Activated gamma-delta T cell treated with anti-CD3 and anti-CD28 coated beads, Interleukin-2, amount 50 U/mL, for 16 hours (primary cell): ENCODE measurements at regions not wholly inside any gene's neighbourhood (a gene's known extent, or its start where the extent isn't known, plus 50 kb on each side); places are given as distances from the start of the nearest gene placed in this dataset.

Experiments used
- DNase-seq: peaks from one replicate; pipeline ENCODE4 v3.0.0-alpha.2; 2020; ENCODE audit warnings: low read depth

DNA sequence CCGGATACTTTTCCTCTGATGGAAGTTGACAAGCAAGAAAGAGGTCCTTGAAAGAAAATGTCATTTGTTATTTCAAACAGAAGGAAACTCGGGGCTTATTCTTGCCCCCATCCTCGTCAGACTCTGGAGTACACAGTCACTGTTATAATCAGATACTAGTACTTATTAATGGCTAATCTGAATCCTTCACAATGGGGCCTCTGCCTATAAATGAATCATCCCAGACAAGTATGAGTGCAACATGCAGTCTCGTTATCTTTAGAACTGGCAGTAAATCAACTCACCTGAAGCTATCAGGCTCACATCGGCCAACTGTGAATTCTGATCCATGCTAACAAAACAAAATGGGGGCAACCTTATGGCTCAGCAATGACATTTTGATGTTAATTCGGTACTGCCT is 216.7 kb downstream of the GRIN2B start:
- DNase-seq: no peak

DNA sequence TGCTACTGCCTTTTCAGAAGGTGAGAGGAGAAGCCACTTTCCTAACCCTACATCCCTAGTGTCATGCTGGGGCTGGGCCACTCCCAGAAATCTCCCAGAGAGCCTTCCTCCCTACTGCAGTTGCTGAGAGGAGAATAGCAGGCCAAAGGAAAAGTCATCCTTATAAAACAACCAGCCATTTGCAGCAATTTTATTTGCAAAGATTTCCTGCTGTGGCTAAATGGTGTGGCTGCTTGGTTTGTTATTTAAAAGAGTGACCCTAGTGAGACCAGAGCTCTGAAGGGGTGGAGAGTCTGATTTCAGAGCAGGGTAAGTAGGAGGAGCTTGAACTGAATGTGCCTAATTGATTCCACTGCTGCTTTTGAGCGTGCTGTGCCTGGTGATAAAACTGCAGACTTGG is 232.0 kb downstream of the GRIN2B start:
- DNase-seq: no peak

DNA sequence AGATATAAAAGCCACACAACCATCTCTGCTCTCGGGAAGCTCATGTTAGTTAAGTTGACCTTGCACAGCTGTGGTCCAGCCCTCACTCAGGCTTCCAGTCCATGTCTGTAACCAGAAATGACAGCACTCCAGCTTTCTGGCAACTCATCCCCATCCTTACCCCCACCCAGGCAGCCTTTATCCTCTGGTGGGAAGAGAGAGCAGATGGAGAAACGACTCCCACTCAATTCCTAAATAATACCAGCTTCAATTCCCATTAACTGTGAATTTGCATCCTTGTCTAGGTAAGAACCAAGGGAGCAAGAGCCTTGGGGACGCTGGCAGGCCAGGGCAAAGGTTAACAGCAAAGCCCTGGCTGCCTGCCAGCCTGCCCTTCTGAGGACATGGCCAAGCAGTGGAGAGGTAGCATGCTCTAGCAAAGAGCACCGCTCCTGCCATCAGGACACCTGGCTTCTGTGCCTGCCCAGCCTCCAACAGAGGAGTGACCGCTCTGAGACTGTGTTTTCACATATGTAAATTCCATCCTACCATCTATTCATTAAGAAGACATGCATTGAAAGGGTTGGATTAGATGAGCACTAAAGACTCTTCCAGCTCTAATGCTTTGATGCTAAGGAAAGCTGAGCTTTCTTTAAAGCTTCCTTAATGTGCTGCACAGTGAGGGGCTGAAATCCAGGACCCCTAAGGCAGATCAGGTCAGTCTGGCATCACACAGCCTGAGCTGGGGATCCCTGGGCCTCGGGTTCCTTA is 236.1 kb downstream of the GRIN2B start:
- DNase-seq: no peak

DNA sequence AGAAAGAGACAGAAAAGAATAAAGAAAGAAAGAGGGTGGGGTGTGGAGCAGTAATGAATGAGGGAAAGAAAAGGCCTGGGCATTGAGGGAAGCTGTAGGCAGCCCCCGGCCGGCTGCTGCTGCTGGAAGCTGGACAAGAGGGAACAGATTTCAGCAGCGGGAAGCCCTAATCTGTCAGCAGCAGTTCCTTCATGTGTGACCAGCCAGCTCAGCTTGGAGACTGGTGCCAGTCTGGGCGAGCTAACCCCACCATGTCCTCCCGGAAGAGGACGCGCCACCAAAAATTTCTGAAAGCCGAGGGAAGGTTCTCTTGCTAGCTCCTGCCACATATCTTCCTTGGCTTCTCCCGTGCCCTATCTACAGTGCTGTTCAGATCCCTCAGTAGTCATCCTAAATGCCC is 236.8 kb downstream of the GRIN2B start:
- no peak for DNase-seq

DNA sequence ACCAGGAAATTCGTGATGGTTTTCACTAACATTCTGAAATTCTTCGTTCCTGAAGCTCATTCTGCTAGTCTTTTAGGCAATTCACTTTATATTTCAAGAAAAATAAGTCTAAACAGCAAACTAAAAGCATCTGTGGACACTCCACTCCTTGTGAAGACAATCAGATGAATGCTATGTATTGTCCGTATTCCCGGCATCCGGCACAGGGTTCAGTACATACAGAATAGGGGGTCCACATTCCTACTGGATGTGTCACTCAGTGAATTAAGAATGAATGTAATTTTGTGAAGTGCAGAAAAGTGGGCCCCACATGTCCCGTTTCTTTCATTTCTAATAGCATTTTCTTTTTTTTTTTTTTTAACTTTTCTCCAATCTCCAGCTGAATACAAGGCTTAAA is 241.3 kb downstream of the GRIN2B start:
- DNase-seq: no peak

DNA sequence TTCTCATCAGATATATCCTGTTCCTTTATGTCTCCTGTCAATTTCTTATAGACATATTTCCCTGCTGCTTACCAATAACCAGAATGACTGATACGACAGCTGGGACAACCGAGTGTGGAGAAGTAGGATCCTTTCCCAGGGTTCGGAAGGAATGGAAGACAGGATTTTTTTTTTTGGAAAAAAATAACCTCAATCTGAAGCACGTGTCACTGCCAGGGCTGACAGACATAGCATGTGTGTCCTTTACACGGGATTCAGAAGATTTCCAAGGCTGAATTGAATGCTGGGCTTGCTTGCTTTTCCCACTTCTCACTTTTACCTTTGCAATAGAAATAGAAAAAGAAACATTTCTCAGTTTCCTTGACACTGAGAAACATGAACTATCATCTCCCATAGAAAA is 245.7 kb downstream of the GRIN2B start:
- DNase-seq: no peak

DNA sequence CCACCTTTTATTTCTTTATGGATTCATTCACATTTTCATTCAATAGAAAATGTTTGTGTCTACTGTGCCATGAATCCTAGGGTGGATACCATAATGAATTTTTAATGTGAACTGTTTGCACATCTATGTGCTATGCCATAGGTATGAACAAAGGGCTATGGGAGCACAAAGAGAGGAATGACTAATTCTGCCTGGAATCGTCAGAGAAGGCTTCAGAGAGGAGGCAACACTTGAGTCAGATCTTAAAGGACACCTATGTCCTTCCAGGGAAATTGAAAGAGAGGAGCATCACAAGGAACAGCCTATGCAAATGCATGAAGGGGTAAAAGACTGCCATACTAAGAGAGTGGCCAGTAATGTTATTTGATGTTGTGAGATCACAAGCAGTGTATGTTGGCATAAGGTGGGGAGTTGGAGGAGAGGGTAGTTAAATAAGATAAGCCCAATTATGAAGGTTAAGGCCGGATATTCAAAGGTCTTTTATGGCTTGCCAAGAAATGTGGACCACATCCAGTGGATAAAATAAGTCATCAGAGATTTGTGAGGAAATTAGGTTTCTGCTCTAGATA is 246.7 kb downstream of the GRIN2B start:
- no peak for DNase-seq

DNA sequence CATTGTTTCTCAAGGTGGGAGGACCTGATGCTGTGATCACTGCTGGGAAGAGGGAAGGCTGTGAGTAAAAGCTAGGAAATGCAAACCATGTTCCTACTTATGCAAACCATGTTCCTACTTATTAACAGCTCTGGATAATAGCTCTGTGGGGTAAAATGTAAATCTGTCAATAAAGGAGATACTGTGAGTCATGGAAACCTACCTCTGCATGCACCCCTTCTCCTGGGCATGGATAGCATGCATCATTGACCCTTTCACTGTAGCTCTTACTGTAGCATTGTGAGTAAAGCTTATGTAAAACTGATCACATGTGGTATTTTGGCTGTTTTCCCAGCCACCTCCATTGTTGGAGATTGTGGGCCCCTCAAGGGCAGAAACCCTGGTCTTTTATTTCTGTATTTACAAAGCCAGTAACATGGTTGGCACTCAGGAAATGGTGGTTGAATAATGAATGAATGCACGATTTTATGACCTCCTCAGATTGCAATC is 253.7 kb downstream of the GRIN2B start:
- no peak for DNase-seq

DNA sequence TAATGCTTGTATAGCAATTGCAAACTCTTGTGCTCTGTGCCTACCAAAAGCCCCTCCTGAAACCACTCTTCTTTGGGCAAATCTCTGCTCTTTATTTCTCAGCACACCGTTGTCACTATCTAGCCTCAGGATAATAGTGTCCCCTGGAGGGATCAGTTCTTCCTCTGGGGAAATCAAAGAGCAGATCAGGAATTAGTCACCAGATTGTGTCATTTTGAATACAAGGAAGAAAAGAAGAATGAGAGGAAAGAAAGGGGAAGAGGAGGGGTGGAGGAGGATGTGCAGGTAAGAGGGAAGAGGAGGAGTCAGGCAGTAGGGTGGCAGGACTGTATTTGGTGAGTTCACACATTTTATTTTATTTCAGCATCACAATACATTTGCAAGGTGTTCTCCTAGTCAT is 256.4 kb downstream of the GRIN2B start:
- no peak for DNase-seq

DNA sequence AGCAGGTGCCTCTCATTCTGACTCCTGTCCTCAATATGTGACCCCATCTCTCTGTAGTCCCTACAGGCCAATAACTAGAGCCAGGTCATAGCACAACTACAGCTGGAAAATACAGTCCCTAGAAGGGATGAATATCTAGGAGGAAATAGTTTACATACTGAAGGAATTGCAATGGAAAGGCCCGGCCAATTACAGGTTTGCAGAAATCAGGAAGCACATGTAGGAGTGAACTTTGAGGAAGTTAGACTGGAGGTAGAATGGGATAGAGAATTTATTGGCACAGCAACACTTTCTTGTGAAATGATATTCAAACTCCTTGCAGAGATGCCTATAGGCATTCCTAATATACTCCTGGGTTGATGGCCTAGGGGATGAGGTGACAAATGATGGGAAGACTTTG is 257.3 kb downstream of the GRIN2B start:
- DNase-seq: no peak

DNA sequence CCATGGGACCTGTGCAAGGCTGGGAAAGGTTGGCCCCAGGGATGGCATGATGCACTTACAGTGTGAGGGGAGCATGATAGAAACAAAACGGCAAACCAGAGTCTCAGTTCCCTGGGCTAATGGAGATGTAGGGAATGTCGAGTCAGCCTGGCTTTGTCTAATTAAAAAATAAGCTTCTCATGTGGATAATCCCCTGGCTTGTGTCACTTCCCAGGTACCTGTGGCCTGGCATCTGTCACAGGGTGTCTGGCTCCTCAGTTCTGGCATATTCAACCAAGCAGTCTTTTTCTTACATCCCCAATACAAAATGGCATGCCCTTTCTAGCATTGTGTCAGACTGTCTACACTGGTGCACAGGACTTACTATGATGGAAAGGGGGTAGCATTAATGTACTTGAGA is 261.4 kb downstream of the GRIN2B start:
- no peak for DNase-seq

DNA sequence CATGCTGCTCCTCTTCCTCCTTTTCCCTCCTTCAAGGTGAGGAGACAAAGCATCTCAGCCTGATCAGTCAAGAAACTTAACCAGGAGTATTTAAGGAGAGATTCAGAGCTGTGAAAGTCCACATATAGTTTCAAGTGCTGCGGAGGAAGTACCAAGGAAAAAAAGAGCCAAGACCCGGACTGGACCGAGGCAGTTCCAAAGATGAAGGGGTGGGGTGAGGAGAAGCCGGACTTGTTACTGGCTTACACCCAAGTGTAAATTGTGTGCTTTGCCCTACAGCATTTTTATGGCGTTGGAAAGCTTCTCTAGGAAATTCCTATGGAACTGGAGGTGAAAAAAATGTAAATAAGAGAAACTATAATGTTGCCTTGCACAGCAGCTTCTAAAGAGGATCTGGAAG is 263.1 kb downstream of the GRIN2B start:
- no peak for DNase-seq

DNA sequence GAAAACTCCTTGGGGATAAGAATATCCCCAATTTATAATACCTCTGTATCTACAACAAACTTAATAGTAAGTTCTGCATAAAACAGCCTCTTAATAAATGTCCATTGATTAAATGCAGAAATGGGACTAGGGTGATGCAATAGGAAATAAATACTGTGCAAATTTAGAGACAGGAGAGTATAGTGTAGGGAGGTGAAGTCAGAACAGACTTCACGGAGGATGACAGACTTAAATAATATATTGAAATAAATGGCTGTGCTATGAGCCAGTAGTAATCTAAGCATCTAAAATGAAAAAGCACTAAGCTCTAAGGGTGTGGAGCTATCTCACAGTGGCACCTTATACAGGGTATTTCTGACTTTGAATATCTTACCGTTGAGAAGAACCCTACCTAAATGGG is 265.3 kb downstream of the GRIN2B start:
- DNase-seq: no peak

DNA sequence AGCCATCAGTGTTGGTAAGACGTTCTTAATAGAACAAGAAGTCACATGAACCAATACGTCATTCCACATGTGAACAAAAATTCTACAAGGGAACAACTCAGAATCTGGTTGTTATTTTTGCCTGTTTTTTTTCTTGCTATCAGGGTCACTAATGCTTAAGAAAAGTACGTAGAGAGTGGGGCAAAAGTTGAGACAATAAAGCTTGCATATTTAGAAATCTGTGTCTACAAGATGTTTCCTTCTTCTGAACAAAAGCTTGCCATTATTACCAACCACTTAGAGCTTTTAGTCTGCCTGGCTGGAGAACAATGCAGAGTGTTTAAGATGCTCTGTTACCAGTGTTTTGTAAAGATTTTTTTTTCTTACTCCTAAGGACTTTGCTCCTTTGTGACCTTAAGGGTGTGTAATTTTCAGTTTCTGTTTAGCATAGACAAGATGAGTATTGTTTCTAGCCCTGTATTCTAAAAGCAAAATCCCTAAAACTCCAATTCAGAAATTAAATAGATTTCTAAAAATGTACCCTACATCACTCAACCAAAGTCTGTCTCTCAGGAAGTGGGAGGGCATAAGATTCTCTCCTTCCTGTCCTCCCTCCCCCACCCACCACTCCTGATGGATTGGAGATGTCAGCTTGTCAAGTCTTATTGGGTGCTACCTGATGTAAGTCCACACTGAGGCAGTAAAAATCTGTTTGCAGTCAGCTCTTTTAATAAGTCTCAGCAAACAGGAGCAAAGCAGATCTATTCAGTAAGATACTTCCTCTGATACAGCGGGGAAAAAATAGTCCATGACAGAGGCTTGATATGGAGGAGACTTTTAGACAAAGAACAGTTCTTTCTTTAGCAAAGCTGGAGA is 267.6 kb downstream of the GRIN2B start:
- no peak for DNase-seq

DNA sequence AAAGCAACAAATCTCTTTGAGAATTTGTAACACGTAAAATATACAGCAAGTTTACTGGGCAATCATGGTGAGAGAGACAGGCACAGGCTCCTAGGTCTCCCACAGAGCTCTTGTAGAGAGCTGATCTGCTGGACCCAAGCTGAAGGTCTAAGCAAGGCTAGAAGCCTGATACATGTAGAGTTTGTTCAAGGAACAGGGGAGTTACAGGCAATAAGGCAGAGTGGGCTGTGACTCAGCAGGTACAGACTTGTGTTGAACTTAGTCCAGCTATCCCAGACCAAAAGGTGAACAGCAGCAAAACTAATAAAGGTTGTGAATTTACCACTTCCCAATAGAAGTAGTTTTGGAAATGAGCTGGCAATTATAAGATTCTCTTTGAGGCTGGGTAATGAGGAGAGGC is 273.6 kb downstream of the GRIN2B start:
- DNase-seq: no peak

DNA sequence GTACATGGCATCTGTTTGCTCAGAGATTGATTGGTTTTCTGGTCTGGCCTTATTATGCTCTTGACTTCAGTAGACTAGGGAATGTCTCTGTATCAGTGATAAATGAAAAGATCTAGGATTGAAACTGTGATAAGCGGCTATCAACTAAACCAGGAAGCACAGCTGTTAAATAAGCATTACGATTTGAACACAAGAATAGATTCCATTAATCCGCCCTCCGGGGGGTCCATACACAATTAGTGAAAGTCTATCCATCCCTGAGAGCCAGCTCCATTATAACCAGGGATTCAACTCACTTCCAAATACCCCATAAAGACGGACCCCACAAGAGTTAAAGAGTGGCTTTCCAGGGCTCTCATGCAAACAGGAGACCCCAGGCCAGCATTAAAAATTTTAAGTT is 279.0 kb downstream of the GRIN2B start:
- DNase-seq: no peak

DNA sequence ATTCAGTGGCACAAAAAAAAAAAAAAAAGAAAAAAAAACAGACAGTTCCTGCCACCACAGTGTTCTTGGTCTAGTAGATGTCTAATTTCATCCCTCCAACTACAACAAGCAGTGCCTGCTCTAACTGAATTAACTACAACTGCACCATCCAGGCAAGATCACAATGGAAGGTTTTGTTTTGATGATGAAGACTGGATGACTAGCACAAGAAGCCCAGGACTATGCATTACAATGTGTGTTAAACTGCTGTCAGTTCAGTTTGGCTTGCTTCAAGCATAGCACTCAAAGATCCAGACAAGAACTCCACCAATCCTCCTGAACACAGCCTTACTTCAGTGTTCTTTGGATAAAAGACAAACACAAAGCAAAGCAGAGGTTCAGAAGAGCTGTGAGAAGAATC is 279.9 kb downstream of the GRIN2B start:
- no peak for DNase-seq

DNA sequence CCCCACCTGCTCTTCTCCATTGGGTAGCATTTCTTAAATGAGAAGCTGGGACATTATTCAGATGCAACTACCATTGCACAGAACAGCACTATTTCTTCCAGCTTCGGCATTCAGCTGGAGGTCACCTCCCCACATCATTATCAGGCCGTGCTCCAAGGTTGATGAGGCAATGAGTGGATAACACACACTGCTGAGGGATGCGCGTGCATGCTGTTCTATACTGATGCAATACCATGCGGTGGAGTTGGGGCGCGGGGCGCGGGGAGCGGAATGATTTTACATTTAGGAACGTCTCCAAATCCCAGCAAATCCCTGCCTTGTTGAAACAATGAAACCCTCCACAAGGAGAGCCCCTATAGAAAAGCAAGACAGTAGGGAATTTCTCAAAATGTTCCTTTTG is 283.4 kb downstream of the GRIN2B start:
- no peak for DNase-seq

DNA sequence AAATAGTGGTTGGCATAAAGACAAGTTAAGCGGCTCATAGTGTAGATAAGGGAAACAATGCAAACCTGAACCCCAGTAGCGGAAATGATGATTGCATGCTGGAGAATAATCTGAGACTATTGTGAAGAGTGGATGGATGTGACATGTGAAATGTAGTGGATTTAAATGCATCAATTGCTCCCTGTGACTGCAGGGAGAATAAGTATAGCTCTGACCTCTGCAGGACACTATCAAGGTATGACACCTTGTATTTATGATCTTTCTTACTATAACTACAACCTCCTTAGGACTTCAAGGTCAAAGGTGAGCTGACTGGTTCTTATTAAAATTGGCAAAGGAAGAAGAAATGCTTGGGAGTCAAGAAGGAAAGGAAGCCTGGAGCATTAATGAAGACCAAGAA is 285.6 kb downstream of the GRIN2B start:
- no peak for DNase-seq

DNA sequence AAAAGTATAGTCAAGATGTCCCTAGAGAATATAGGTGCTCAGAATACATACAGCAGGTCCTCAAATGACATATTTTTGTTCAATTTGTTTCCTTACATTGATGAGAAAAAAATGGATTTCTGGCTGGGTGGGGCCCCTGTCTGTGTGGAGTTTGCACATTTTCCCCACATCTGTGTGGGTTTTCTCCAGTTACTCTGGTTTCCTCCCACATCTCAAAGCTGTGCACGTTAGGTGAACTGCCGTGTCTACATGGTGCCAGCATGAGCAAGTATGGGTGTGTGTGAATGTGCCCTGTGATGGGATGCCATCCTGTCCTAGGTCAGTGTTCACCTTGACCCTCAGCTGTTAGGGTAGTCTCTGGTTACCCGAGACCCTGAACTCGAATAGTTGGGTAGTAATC is 289.1 kb downstream of the GRIN2B start:
- DNase-seq: no peak

DNA sequence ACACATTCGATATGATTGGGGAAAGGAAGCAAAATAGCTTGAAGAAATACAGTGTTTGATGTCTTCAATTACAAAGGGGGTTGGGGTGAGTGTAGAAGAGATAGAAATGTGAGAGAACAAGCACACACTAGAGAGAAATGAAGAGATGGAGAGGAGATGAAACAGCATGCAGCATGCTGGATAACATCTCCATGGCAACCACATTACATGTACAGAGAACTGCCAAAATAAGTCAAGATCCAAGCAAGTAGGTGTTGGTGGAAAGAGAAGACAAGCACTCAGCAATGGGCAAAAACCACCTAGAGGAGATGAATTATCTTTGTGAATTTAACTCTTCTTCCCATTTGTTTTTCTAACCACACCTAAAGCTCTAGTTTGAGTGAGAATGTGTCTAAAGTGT is 289.8 kb downstream of the GRIN2B start:
- DNase-seq: no peak

DNA sequence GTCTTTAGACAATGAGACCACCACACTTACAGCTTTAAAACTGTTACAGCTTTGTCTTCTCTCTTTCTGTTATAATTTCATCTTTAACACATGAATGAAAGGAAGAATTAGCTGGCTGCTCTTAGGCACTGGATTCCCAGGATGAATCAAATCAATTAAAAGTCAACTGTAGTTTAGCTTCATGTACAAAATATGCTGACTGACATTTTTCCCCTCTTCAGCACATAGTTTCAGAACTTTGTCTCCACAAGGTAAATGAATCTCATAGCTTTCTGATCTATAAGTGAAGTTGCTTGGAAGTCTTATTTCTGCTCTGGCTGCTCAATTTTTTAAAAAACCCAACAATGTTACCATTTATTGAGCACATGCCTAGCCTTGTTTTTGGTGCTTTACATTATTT is 293.8 kb downstream of the GRIN2B start:
- DNase-seq: no peak

DNA sequence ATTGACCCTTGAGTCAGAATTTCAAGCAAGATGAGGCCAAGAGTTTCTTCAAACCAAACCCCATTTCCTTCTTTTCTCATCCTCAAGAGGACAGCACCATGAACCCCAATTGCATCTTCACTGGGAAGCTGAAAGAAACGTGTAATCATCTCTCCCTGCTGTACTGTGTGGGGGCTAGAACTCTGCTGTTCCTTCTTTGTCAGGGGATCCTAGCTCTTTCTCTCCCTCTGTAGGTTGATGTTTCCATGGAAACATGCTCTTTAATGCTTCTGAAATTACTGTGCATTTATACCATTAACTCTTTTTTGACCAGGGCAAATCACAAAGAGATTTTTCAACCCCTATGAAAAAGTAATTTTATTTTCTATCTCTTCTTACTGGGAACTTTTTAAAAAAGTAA is 295.1 kb downstream of the GRIN2B start:
- DNase-seq: no peak
